H1 (cell line): ENCODE measurements at regions not wholly inside any gene's neighbourhood (a gene's known extent, or its start where the extent isn't known, plus 50 kb on each side); places are given as distances from the start of the nearest gene placed in this dataset.

ENCODE experiments used
- BCL11A ChIP-seq, 2 experiments: IDR thresholded peaks; one replicate each; pipeline ENCODE4 v1.6.1; 2011; ENCODE audit warnings: low read depth in 2 of 2, low read length in 2 of 2, mild to moderate bottlenecking in 2 of 2
- CTCF ChIP-seq, 3 experiments: IDR thresholded peaks; 1 replicate in 2 of 3; 2 replicates in 1 of 3; pipeline versions ENCODE4 v1.5.1 to v1.6.1; 2011; ENCODE audit warnings: low read length in 3 of 3, mild to moderate bottlenecking in 3 of 3, inconsistent platforms in 2 of 3, low read depth in 1 of 3, moderate library complexity in 1 of 3; ENCODE audit not compliant: insufficient read depth in 1 of 3; ENCODE audit errors: control extremely low read depth in 1 of 3
- POLR2A ChIP-seq, 2 experiments: IDR thresholded peaks; 1 replicate in 1 of 2; 2 replicates in 1 of 2; pipeline ENCODE4 v1.6.1; 2011; ENCODE audit warnings: low read depth in 2 of 2, low read length in 2 of 2, mild to moderate bottlenecking in 2 of 2; ENCODE audit errors: control extremely low read depth in 1 of 2
- POLR2AphosphoS5 ChIP-seq: IDR thresholded peaks from 2 replicates; pipeline ENCODE4 v1.6.1; 2011; ENCODE audit warnings: low read depth, low read length
- RFX5 ChIP-seq: IDR thresholded peaks from 2 replicates; pipeline ENCODE4 v1.6.1; 2011; ENCODE audit warnings: low read depth, low read length, improper control_type of control experiment, borderline replicate concordance
- RXRA ChIP-seq: IDR thresholded peaks from 2 replicates; pipeline ENCODE4 v1.6.1; 2011; ENCODE audit warnings: low read depth, mild to moderate bottlenecking, low read length, moderate library complexity; ENCODE audit not compliant: insufficient read depth

- TF ChIP-seq POLR2AphosphoS5 (no peak), RFX5 (no peak), BCL11A (IDR thresholded peaks at IDR 0.05; ENCODE audit: low read depth in 2 of 2, low read length in 2 of 2) (no peak), POLR2A (IDR thresholded peaks at IDR 0.05; ENCODE audit: control extremely low read depth in 1 of 2, low read depth in 2 of 2, low read length in 2 of 2) (no peak), RXRA (no peak), CTCF (IDR thresholded peaks at IDR 0.05; ENCODE audit: control extremely low read depth in 1 of 3, insufficient read depth in 1 of 3, low read depth in 1 of 3, low read length in 3 of 3) (no peak)
These were observed 63.7 kb upstream of the PRR16 start for GRCh38 chr5:120400356-120400755.
